ENCODE measurements at regions not wholly inside any gene's neighbourhood (a gene's known extent, or its start where the extent isn't known, plus 50 kb on each side); places are given as distances from the start of the nearest gene placed in this dataset.

DNA sequence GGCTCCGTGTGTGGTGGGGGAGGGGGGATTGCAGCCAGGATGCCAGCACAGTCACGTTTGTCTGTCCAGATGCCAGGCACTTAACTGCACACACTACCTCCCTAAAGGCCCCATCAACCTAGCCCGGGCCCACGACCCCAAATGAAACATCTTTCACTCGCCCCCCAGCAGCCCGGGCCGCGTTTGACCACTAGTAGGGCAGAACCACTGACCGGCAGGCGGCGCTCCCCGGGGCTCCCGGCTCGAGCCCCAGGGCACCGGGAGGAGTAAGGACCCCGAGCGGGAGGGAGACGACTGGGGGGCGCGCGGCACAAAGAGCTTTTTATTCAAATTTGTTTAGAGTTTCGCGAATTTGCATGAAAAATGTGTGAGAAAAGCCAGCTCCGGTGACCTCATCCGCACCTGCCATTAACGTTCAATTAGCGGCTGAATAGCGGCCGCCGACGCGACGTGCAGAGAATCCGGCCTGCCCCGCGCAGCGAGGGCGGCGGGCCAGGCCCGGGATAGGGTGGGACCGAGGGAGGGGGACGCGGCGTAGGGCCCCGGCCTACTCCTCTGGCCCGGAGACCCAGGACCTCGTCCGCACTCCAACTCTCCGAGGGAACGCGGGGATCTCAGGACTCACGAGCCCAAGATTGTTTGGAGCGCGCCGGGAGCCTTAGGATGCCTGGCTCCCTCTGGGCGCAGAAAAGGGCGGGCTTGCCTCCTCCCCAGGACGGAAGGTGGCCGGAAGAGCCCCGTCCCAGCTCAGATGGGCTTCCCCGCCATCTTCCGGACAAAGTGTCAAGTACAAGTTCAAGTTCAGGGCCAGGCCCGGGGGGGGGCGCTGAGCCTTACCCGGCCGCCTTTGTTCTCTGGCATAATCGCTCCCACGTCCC, 64.9 kb upstream of the POLG start:
- no peak for DNase-seq

DNA sequence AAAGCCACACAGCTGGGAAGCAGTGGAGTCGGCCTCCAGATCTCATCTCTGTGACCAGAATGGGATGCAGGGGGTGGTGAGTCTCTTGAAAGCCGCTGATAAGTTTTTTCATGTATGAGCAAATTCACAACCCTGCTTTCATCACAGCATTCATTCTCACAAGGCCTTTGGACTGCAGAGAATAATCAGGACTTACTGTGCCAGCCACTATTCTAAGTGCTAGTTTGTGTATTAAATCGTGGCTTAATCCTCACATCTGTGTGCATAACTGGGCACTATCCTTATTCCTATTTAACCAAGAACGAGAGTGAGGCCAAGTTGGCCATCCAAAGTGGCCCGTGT, 64.2 kb upstream of the POLG start:
- no peak for DNase-seq

DNA sequence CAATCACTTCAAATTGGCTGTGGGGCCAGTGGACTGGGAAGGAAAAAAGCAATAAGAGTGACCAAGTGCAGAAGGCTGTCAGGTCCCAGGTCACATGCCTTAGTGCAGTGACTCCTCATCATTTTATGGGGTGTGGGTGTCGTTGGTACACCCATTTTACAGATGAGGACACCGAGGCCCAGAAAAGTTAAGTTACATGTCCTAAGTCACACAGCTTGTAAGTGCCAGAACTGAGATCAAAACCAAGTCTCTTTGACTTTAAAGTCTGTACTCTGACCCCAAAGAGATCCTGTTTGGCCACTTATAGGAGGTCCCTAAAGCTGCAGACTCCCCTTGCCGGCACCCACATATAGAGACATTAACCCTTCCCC, 63.0 kb upstream of the POLG start:
- no peak for DNase-seq

DNA sequence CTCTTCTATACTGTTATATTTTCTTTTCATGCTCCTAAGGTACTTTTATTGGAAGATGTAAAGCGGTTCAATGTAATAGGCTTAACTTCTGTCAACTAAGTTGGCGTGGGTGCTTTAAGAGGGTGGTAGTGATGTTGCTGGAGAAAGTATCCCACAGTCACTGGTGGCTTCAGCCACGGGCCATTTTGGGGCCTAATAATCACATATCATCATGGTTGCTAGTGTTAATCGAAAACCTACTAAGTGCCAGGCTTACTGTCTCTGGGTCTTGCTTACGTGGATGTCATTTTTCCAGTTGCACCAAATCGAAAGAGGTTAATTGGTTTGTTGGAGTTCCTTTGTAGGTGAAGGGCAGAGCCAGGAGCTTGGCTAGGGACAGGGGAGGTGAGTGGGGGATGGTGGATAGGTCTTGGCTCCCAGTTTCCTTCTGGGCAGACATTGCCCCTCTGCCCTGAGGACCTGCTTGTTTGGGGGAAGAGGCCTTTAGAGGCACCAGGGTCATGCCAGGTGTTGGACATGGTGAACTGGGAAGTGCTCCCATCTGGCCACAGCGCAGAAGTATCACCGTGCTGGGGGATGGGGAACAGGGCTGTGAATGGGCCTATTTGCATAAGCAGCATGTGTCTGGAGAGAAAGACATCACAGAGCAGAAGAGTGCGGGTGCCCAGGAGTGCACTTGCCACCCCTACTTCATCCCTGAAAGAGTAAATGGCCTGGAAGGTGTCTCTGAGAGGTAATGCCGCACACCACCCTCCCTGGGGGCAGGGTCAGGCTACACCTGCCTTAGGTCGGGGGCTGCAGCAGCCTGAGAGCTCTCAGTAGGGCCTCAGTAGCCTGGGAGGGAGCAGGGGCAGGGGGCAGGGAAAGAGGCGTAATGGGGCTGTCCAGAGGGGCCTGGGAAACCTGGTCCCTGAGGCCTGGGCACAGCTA, 62.4 kb upstream of the POLG start:
- no peak for DNase-seq

DNA sequence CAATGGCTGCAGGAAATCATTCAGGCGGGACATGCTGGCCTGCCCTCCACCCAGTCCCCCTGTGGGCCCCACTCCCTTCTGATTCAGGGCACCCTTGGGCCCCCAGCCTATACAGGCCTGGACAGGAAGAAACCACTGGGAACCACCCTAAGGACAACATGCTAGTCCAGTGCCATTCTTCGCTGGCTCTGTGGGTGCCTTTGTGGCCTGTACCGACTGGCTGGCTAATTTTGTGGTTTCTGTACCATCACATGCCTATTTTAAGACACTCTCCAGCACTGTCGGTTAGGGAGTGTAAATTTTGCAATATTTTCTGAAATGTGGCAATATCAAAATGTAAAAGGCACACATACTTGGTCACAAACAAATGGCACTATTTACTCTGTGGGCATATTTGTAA, 61.4 kb upstream of the POLG start:
- DNase-seq: no peak

DNA sequence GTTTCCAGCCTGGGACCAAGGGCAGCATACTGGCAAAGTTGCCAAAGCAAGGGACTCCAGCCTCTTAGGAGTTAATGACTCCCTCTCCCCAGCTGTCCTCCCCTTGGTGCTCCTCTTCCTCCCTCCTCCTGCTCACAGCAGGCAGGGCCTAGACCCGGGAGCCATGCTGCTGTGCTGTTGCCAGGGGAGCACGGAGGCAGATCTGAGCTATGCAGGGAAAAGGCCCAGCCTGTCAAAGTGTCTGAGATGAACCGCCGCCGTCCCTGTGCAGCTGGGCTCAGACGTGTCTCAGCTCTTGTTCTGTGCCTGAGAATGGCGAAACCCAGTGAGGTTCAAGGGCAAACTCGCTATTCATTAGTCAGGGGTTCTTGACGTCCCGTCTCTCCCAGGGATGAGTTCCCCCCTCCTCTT, 60.8 kb upstream of the POLG start:
- no peak for DNase-seq

DNA sequence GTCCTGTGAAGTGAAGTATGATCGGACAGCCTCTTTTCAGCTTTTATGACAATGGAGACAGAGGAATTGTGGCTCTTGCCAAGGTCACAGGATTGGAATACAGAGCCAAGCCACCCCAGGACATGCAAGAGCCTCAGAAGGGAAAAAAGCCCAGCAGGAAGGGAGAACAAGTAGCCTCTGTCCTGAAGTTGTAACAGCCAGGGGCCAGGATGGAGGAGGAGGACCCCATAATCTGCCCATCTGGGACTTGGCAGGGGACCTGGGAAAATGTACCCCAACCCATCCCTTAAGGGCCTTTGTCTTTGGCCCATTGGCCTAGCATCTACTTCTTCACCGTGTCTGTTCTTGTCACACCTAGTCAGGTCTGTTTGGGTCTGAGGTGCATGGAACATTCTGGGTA, 60.4 kb upstream of the POLG start:
- no peak for DNase-seq

DNA sequence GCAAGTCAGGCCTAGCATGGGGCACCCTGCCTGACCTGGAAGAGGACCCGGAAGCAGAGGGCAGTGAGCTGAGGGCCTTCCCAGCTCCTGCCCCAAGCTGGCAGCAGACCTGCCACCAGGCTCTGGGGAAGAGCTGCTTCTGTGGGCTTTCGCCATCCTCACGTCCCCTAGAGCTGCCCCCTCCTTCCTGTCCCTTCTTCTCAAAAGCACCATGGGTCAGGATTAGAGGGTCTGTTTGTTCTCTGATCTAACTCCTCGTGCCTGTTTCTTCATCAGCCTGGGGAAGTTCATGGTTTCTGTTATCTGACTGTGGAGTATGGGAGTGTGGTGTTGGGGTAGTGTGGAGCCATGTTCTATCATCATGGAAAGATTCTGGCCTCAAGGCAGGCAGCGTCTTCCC, 58.4 kb upstream of the POLG start:
- no peak for DNase-seq

DNA sequence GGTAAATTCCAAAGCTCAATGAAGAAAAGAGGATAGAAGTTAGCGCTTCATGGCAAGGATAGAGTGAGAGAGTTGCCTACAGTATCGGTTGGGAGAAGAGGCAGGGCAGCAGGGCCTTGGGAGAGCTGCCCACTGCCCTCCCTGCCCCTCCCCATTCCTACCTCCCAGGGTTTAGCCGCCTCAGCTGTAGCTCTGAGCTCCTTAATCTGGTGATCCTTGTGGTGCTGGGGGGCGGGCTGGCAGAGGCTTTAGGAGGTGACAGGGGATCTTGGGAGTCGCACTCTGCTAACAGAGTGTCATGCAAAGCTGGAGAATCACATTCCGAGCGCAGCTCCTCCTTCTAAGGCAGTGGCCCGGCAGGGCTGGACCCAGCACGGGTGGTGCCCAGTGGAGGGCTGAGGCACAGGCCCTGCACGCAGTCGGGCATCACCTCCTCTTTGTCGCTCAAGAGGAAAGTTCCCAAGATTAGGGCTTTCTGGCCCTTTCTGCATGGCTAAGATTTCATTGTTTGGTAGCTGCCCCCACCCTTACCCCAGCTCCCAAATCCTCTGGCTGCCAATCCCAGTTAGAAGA, 57.1 kb upstream of the POLG start:
- no peak for DNase-seq

DNA sequence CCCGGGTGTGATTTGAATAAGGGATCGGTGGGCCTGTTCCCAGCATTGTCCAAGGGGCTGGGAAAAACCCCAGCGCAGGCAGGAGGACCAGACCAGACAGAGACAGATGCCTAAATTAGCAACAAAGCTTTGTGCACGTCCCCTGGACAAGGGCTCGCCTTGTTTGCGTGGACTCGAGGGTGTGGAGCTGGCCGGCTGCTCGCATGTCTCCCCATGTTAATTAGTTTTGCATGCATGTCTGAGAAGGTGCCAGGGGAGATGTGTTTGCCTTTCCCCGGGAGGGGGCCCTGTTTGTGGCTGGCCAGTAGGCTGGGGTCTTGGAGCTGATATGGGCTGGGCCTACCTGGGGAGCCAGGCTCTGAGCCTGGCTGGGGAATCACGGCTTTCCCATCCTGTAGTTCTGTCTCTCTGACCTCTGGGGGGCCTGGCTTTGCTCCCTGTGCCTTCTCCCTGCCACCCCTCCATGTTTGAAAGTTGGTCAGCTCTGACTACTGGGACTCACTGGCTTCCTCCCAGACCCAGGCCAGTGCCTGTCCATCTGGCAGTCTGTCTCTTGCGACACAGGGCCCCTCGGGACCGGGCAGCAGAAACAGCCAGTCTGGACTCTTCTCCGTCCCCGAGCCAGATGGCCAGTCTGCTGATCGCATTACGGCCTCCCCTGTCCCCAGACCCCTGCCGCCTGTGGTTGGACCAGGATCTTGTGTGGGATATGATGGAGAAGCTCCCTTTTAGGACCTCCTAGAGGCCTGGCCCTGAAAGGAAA, 55.4 kb upstream of the POLG start:
- no peak for DNase-seq

DNA sequence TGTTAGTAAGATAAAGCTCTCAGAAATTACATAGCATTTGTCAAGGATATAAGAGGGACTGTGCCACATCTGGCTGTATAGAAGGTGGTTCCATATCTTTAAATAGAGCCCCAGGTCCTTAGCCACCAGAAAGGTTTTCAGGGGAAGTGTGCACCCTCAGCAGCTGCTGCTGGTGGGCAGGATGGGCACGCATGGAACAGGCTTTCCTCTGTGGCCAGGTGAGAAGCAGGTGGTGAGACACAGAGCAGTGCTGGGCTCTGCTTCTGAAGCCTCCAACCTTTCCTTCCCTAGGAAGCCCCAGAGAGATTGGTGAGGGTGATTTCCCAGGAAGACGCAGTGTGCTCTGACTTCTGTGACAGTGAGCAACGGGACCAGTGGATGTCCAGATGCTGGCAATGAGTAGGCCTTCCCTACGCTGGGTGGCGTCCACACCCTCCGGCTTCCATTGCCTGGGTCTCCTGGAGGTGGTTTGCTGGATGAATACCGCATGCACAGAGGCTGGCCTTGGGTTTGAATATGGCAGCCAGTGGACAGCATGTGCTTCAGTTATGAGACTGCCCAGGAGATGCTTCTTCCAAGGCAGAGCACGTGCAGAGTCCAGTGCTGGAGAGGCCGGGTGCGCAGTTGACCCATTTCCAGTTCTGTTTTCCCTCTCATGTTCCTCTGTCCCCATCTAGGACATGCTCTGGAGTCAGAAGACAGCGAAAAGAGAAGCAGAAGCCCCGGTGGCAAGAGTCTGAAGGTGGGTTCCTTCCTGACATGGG, 52.7 kb upstream of the POLG start:
- DNase-seq: no peak

DNA sequence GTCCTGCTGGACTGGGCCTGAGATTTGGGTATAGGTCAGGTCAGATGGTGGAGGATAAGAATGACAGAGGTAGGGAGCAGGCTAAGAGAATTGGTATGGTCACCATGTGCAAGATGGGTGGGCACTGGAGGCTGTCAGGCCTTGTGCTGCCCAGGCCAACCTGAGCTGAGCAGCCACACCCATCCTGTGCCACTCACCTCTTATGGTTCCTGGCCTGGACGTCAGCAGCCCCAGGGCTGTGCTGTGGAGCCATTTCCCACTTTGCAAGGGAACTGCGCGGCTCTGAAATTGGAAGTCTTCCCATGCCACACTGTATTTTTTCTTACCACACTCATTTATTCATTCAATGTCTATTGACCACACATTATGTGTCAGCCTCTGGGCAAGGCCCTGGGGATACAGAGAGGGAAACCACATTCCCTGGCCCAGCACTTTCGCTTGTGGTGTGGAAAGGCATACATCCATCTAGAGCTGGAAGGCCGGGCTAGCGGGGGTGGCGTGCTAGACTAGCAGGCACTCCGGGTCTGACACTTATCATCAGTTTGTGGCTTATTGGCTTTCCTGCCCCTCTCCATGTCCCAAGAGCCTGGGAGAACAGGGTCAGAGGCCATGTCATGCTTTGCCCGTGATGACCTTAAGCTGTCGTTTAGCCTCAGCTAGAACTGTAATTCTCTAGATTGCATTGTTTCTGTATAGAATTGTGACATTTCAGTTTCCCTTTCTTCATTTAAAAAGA, 51.1 kb upstream of the POLG start:
- DNase-seq: no peak

All from activated CD4-positive, alpha-beta T cell treated with anti-CD3 and anti-CD28 coated beads, Interleukin-2, amount 50 U/mL, for 1 hour (primary cell).